A673 (cell line): ENCODE measurements at regions not wholly inside any gene's neighbourhood (a gene's known extent, or its start where the extent isn't known, plus 50 kb on each side); places are given as distances from the start of the nearest gene placed in this dataset.

Experiments used
- CTCF ChIP-seq: fragments of 300-800, 200-600 bp; sonication (generic); conservative IDR thresholded peaks from 2 replicates; pipeline ENCODE4 v1.5.1; 2017; ENCODE audit warnings: low read depth, mild to moderate bottlenecking, antibody characterized with exemption, low read length, moderate library complexity, mixed read lengths
- EZH2 ChIP-seq: fragments of 200-600 bp; sonication (generic); IDR thresholded peaks from 2 replicates; pipeline ENCODE4 v1.6.1; 2017; ENCODE audit warnings: borderline replicate concordance, low read depth, mild to moderate bottlenecking, mixed read lengths, antibody characterized with exemption, low read length; ENCODE audit not compliant: poor library complexity, severe bottlenecking

GRCh38 chr3:191869738-191870415 is 408.9 kb downstream of the PYDC2 start:
- no peak for TF ChIP-seq CTCF
- TF ChIP-seq EZH2: no peak
